Kidney tubule cell (primary cell): ENCODE measurements at regions not wholly inside any gene's neighbourhood (a gene's known extent, or its start where the extent isn't known, plus 50 kb on each side); places are given as distances from the start of the nearest gene placed in this dataset.
A peak's percentile ranks its signal among the peaks of the same experiment; 100 is the strongest.

Experiments used
- DNase-seq: peaks from one replicate; pipeline ENCODE4 v3.0.0-alpha.2; 2018; ENCODE audit warnings: low spot score

DNA sequence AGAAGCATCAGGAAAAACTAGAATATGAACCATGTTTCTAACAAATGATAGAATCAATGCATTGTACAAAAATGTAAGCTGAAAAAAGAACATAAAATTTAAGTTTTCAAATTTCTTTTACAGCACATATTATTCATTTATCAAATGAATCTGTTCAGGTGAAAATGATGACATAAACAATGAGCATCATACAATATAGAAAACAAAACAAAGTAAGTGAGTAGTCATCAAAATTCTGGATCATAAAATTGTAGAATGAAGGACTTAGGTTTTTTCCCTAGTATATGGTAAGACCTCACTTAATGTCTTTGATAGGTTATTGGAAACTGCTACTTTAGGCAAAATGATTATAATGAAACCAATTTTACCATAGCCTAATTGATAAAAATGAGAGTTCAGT is 427.0 kb upstream of the KCNH7 start:
- no peak for DNase-seq

DNA sequence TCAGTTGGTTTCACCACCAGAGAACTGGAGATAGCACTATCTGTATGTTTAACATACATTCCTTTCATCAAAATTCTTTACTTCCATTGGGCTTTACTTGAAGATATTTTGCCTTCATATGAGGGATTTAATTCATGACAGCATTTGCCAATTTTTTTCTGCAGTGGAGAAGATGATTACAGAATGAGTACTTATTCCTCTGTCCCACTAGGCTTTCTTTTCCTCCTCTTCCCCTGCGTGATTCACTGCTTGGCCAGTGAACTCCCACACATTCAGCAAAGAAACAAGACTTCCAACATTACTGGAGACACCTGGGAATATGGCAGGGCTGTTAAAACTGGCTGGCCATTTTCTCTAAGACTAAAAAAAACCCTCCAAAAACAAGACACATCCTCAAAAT is 425.8 kb upstream of the KCNH7 start:
- DNase-seq = peak; percentile 35

DNA sequence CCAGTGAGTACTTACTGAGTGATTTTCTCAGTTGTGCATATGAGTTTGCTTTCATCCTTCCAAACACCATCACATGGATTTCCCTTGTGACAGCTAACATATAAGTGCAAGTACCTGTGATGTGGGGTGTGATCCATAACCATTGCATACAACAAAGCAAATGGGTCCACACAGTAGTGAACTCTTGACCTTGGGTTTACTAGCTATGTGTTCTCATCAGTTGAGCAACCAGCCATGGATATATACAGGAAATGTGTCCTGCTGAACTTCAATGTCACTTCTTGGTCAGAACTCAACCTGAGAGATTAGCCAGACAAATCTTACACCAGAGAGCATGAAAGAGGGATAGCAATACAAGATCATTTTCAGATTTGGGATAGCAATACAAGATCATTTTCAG is 420.9 kb upstream of the KCNH7 start:
- peak; percentile 6 for DNase-seq

DNA sequence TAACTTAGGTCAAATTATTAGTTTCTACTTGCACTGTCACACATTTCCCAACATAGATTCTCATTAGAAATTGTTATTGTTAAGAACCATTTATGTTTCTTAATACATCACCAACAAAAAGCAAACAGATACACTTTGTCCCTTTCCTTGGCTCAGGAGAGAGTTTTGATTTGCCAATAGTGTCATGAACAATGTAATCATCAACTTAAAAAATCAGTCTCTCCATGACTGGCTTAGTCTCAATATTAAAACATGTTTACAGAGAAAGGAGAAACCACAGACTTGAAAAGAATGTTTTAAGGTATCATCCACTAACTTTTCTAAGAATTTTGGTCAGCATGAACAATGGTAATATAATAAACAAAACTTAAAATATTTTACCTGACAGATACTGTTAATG is 416.5 kb upstream of the KCNH7 start:
- DNase-seq = peak; percentile 23

DNA sequence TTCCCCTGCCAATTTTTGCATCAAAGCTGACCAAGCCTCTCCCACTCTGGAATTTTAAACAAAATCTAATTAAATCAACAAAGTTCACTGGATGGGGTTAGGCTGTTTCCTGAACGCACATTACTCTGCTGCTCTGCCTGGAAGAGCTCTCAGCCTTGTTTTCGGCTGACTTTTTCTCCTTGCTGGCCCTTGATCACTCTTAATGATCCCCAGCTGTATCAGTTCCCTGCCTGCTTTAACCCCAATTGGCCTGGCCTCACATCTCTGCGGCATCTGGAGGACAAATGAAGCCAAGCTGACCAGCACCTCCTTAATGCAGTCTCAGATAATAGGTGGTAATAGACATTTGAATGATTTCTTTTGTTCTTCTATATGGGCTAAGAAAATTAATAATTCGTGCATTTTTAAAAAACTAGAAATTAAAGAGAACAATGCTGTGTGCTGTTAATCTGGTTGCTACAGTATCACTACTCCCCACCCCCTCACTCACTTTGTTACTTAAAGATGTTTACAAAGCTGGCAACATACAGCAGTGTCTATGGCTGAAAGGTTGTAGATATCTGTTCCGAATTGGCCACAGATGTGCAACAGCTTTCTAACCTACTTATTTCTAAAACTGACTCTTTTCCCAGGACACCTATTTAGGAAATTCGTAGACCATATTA is 415.2 kb upstream of the KCNH7 start:
- no peak for DNase-seq

DNA sequence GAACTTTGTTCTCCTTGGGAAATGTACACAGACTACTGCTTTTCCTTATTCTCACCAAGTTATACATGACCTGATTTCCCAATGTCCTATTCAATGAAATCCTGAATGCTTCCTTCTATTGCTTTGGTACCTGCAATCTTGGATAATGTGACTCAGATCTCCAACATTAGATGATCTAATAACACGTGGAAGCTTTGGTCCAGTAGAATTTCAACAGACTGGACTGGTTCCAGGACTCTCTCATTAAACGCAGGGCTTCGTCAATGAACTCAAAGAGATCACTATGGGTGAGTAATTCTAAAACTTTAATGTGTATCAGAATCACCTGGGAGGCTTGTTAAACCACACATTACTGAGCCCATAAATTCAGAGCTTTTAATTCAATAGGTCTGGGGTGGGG is 413.6 kb upstream of the KCNH7 start:
- peak; percentile 82 for DNase-seq

DNA sequence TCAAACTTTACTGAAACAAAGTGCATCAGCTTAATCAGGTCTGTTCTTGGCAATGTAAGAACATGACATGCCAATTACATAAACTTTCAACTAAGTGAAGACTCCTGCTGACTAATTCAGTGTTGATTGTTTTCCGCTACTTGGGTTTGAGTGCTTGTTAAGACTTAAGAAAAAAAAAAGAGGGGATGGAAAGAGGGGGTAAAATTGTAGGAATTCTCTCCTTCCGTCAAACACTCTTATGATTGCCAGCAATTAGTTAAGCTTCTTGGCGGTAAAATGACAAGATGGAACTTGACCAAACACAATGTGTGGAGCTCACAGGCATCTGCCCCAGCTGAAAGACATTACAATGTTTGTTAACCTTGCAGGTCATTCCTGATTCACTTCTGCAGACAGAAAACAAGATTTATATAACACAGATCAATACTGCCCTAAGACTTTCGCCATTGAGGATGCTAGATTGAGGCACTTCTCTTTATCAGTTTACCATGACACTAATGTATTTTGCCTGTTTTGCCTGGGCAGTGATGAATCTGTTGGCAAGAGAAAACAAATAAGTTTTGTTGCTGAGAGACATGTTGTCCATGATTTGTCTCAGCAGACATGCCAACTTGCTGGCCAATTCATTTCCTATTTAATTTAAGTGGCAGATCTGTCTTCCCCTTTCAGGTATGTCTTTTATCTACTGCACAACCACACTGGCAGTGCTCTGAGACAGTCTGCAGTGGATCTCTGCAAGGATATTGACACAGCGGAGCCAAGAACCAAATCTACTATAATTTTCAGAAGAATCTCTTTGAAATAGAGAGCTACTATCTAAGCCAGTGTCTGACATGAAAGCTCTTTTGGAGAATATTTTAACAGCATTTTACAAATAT is 410.0 kb upstream of the KCNH7 start:
- no peak for DNase-seq

DNA sequence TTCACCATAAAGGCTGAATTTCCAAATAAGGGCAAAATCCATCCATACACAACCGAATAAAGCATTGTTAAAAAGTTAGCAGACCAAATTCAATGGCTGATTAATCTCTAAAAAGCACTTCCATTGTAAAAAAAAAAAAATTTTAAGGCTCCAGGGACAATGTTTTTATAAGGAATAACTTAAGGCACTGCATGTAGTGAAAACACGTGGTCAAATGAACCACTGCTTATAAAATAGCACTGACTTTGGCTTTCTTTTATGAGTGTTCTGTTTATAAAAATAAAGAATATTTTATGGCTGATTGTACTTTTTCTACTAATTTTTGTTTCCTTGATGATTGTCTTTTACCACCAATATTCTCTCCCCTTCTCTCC is 409.3 kb upstream of the KCNH7 start:
- DNase-seq = no peak

DNA sequence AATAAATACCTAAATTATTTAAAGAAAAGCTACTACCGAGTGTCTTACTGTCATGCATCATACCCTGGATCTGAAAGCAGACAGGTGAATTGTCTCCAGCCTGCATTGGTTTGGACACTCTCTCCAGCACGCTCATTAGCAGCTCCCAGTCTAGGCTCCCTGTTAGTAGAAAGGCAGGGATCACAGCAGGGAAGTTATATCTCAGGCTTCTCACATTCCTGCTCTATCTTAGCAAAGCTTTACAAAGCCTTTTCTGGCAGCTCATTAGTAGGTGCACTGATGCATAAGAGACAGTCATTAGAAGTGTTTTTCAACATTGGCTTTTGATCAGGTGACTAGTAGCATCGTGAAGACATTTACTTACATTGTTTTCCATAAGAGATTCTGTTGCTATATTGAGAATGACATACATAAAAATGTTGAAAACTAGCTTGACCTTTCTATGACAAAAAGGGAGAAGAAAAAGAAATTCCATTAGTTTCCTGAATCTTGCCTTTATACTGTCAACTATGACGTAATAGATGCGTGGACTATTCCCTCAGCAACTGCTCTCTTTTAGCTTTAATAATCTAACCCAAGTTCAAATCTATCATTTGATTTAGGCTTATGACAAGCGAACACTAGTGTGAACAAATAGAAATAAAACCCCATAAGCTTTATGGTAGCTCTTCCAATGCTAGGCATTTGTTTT is 408.7 kb upstream of the KCNH7 start:
- DNase-seq = no peak

DNA sequence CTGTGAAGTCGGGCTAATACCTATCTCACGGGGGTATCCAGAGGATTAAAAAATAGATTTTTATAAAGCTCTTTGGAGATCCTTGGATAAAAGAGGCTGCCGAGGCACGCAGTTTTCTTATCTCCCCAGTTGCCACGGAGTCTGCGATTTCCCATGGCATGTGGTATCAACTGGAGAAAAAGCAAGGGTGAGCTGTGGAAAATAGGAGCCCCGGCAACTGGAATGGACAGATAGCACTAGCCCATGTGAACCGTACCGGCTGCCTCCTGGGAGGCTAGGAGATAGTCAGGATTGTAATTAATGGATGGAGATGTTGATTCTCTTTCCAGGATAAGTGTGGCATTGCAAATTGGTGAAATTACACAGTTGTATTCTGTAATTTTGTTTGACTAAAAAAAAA is 407.6 kb upstream of the KCNH7 start:
- DNase-seq = no peak

DNA sequence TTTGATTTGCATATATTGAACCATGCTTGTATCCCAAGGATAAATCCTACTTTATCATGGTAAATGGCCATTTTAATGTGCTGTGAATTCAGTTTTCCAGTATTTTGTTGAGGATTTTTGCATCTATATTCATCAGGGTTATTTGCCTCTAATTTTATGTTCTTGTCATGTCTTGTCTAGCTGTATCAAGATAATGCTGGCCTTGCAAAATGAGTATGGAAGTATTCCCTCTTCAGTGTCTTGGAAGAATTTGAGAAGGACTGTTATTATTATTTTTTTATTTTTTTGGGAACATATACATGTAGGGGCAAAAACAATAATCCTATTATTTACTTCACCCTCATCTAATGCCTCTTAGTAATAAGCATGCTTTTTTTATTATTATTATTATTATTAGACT is 398.0 kb upstream of the KCNH7 start:
- DNase-seq = no peak

DNA sequence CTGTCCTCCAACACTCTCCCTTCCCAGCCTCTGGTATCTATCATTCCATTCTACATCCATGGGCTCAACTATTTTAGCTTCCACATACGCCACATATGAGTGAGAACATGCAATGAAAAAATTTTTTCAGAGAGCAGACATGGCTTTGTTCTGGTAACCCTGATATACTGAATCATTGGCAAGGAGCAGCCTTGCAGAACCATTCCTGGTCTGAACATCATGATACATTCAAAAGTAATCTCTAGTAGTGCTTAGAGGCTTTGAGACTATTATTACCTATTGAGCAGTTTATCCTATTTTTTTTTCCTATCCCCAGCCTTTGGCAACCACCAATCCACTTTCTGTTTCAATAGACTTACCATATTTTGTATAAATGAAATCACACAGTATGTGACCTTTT is 393.1 kb upstream of the KCNH7 start:
- DNase-seq = peak; percentile 77

DNA sequence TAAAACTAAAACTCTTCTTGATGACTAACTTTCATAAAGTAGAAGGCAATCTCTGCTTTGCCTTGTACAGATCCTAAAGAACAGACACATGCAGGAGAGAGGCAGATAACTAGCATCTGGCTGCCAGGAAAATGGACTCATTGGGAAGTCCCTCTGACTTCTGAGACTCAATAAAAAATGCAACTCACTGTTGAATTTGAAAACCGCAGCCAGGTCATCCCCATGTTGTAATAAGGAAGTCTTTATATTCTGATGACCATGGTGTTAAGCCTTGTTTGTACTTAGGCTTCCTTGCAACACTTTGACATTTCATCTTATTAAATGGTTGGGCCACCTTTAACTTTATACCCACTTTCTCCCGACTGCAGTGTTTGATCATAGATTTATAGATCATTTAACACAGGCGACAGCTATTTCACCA is 375.1 kb upstream of the KCNH7 start:
- peak; percentile 62 for DNase-seq

DNA sequence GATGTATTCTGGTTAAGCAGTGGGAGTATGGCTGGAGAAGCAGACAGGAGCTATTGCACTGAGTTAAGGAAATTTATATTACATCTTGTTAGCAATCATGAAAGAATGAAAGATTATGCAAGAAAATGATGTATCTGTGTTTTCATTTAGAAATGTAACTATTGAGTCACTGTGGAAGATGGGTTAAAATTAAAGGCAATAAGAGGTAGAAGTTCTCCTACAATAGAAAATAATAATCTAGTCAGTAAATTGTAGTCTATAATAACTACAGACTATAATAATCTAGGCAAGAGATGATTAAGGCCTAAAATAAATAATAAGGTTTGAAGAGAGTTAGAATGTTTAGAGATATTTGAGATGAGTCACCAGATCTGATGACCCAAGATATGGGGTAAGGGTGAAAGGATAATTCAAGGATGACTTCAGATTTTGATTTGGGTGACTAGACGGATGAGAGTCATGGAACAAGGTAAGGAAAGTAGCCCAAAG is 371.9 kb upstream of the KCNH7 start:
- peak; percentile 76 for DNase-seq

DNA sequence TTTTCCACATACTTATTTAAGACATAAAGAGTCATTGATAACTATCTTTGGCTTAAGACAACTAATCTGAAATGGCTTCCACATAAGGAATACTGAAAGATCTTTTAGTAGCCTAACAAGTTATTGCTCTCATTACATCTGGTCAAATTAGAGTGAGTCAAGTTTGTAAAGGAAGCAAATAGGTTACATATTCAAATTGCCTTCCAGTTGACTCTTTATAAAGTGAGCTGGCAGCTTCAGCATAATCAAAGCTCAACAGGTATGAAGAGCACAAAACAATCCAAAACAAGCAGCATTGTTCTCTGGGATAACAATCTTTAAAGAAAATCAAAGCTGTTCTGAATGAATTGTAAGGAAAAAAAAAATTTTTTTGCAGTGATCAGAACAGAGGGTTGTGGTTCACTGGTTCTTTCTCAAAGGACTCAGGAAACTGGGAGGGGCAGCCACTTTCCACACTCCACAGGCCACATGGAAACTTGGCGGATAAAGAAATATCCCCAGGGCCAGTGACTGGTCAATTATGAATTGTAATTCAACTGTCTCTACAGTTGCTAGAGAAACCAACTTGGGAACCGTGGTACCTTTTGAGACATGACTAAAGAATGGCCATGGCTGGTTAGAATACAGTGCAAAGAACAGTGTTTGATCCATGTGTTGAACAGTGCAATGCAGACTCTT is 369.3 kb upstream of the KCNH7 start:
- peak; percentile 93 for DNase-seq

DNA sequence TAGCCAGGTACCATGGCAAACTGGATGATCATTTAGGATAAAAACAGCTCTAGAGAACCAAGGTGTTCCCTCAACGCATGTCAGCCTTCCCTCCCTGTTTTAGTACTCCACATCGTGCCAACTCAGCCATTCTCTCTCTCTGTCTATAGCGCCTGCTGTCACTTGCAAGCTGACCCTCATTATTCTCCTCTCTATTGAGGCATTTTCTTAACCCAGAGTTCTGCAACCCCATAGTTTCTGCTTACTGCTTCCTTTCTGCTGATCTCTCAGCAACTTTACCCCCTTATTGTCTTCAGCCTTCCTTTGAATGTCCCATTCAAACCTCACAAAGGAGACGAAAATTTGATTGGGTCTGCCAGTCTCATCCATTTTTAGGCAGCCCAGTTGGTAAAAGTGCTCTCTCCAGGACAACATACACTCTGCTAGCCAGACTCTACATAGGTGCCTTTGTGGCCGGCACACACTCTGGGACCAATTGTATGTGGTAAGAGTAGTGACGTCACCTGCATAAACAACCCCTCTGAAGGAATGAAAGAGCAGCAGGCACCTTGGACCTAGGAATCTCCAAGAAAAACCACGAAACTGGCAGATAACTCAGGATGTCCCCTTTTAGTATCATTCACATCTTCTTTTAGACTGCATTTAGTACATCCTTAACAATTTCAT is 367.2 kb upstream of the KCNH7 start:
- DNase-seq = no peak

DNA sequence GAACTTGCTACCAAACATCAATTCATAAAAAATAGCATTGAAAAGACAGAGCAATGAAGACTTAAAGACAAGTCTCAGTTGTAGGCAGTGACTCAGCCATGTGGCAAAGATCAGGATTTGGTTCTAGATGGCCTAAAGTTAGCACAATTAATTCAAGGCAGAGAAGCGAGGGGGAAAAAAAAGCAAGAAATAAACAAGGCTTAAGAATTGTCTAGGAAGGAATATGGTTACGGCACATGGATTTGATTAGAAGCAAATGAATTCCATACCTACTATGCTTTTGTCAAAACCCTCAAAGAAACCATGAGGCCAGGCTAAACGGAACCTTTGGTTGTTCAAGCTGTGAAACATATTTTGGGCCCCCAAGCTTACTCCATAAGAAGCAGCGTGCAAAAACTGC is 362.2 kb upstream of the KCNH7 start:
- DNase-seq = no peak

DNA sequence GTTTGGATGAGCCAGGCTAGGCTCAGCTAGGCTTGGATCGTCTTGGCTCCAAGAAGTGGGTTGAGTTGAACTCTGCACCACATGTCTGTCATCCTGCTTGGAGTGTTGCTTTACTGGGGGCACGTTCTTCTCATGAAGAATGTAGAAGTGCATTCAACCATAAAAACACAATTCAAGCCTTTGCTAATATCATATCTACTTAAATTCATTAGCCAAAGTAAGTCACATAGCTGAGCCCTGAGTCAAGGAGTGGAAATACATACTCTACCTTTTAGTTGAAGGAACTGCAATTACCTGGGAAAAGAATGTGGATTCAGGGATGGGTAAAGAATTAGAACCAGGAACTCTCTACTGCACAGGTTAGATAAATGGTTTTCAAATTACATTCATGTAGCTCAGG is 360.4 kb upstream of the KCNH7 start:
- DNase-seq = peak; percentile 88

DNA sequence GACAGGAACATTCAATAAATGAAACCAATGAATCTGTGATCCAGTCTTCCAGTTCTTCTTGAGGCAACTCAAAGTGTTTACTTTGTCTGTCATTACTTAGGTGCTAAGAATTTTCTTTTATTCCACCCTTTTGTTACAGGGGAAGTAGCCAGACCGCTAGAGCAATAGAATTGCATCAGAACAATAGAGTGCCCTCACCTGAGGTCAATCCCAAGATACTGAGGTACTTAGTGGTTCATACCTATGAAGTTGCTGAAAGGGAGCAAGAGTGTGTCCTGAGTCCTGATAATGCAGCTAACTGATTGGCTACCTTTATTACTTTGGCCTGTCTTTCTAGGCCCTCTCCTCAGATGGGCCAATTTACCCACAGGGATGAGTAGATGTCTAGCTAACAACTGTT is 359.4 kb upstream of the KCNH7 start:
- DNase-seq = no peak

DNA sequence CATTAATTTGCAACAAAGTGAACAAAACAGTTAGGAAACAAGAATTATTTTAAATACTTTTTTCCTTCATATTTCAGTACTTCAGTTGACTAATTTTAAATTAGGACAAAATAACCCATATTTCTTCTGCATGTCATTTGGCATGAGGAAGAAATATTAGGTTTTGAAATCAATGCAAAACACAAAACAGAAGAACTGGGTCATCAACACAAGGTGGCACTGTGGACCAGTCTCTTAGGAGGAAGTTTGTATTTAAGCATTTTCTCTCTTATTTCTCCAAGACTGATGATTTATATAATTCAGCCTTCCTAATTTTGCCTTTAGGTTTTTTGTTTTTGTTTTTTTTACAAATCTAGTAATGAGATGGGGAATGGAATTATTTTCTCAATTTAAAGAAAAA is 352.8 kb upstream of the KCNH7 start:
- peak; percentile 53 for DNase-seq

DNA sequence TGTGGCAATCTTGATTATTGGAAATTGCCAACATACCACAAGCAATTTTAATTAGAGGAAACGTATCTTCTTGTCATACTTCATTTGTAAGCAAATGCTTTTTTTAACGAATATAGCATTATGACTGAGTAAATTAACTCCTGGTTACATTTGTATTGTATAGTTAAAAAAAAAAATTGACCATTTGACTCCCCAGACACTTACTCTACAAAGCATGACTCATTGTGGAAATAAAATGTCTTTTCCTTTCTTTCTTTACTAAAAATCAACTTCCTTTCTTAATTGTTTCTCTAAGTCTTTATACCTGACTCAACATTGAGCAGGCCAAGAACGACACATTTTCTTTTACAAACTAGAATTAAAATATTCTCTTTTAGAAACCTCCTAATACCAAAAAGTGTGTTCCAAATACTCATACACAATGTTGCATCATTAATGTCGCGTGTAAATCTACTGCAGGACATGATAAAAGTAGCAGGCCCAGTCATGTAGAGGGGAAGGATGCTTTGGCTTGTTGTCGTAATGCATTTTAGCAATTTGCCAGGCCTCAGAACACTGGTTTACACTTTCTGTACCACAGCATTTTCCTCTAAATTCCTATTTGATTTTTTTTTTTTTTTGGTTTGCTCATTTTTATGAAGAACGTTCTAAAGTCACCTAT is 349.6 kb upstream of the KCNH7 start:
- DNase-seq = no peak
